ENCODE measurements at regions not wholly inside any gene's neighbourhood (a gene's known extent, or its start where the extent isn't known, plus 50 kb on each side); places are given as distances from the start of the nearest gene placed in this dataset.

GRCh38 chr10:128560993-128561392, 434.8 kb upstream of the MKI67 start:
- DNase-seq (ENCODE audit: insufficient read length, low spot score) (no peak), FAIRE-seq (no peak)
- no peak for TF ChIP-seq POLR2A (IDR thresholded peaks at IDR 0.05; ENCODE audit: low read depth, low read length)

- FAIRE-seq = no peak
These were observed 437.2 kb upstream of the MKI67 start for GRCh38 chr10:128563387-128563786.

GRCh38 chr10:128563904-128564303, 437.7 kb upstream of the MKI67 start:
- no peak for TF ChIP-seq POLR2A (IDR thresholded peaks at IDR 0.05; ENCODE audit: low read depth, low read length)
- no peak for FAIRE-seq
- no peak for DNase-seq (ENCODE audit: insufficient read length, low spot score)

More at GRCh38 chr10:128563387-128563786, 437.2 kb upstream of the MKI67 start:
- no peak for TF ChIP-seq POLR2A (IDR thresholded peaks at IDR 0.05; ENCODE audit: low read depth, low read length)
- DNase-seq (ENCODE audit: insufficient read length, low spot score) = no peak

- TF ChIP-seq POLR2A (IDR thresholded peaks at IDR 0.05; ENCODE audit: low read depth, low read length) = no peak
- FAIRE-seq (no peak), DNase-seq (ENCODE audit: insufficient read length, low spot score) (no peak)
These were observed 440.2 kb upstream of the MKI67 start for GRCh38 chr10:128566361-128566968.

- DNase-seq (ENCODE audit: insufficient read length, low spot score) (no peak), FAIRE-seq (no peak)
- TF ChIP-seq POLR2A (IDR thresholded peaks at IDR 0.05; ENCODE audit: low read depth, low read length) = no peak
These were observed 441.3 kb upstream of the MKI67 start for GRCh38 chr10:128567551-128567950.

GRCh38 chr10:128568041-128568440, 441.8 kb upstream of the MKI67 start:
- FAIRE-seq = no peak

GRCh38 chr10:128568491-128568890, 442.3 kb upstream of the MKI67 start:
- TF ChIP-seq POLR2A (IDR thresholded peaks at IDR 0.05; ENCODE audit: low read depth, low read length) = no peak
- FAIRE-seq (no peak), DNase-seq (ENCODE audit: insufficient read length, low spot score) (no peak)

More at GRCh38 chr10:128568041-128568440, 441.8 kb upstream of the MKI67 start:
- no peak for DNase-seq (ENCODE audit: insufficient read length, low spot score)
- no peak for TF ChIP-seq POLR2A (IDR thresholded peaks at IDR 0.05; ENCODE audit: low read depth, low read length)

- FAIRE-seq = no peak
- no peak for DNase-seq (ENCODE audit: insufficient read length, low spot score)
- no peak for TF ChIP-seq POLR2A (IDR thresholded peaks at IDR 0.05; ENCODE audit: low read depth, low read length)
These were observed 443.0 kb upstream of the MKI67 start for GRCh38 chr10:128568990-128569945.

- FAIRE-seq = no peak
- no peak for TF ChIP-seq POLR2A (IDR thresholded peaks at IDR 0.05; ENCODE audit: low read depth, low read length)
These were observed 444.2 kb upstream of the MKI67 start for GRCh38 chr10:128570319-128570995.

GRCh38 chr10:128571071-128571470, 444.8 kb upstream of the MKI67 start:
- TF ChIP-seq POLR2A (IDR thresholded peaks at IDR 0.05; ENCODE audit: low read depth, low read length) = no peak
- FAIRE-seq (no peak), DNase-seq (ENCODE audit: insufficient read length, low spot score) (no peak)

More at GRCh38 chr10:128570319-128570995, 444.2 kb upstream of the MKI67 start:
- no peak for DNase-seq (ENCODE audit: insufficient read length, low spot score)

GRCh38 chr10:128571745-128572144, 445.5 kb upstream of the MKI67 start:
- DNase-seq (ENCODE audit: insufficient read length, low spot score) (no peak), FAIRE-seq (no peak)
- TF ChIP-seq POLR2A (IDR thresholded peaks at IDR 0.05; ENCODE audit: low read depth, low read length) = no peak

- DNase-seq (ENCODE audit: insufficient read length, low spot score) (no peak), FAIRE-seq (no peak)
- no peak for TF ChIP-seq POLR2A (IDR thresholded peaks at IDR 0.05; ENCODE audit: low read depth, low read length)
These were observed 446.5 kb upstream of the MKI67 start for GRCh38 chr10:128572696-128573095.

- no peak for FAIRE-seq
These were observed 447.1 kb upstream of the MKI67 start for GRCh38 chr10:128573281-128573845.

GRCh38 chr10:128573986-128574385, 447.8 kb upstream of the MKI67 start:
- FAIRE-seq = no peak
- no peak for DNase-seq (ENCODE audit: insufficient read length, low spot score)

More at GRCh38 chr10:128573281-128573845, 447.1 kb upstream of the MKI67 start:
- no peak for TF ChIP-seq POLR2A (IDR thresholded peaks at IDR 0.05; ENCODE audit: low read depth, low read length)
- DNase-seq (ENCODE audit: insufficient read length, low spot score) = no peak

More at GRCh38 chr10:128573986-128574385, 447.8 kb upstream of the MKI67 start:
- TF ChIP-seq POLR2A (IDR thresholded peaks at IDR 0.05; ENCODE audit: low read depth, low read length) = no peak

Data from H54 (cell line).